ENCODE measurements at regions not wholly inside any gene's neighbourhood (a gene's known extent, or its start where the extent isn't known, plus 50 kb on each side); places are given as distances from the start of the nearest gene placed in this dataset.

DNA sequence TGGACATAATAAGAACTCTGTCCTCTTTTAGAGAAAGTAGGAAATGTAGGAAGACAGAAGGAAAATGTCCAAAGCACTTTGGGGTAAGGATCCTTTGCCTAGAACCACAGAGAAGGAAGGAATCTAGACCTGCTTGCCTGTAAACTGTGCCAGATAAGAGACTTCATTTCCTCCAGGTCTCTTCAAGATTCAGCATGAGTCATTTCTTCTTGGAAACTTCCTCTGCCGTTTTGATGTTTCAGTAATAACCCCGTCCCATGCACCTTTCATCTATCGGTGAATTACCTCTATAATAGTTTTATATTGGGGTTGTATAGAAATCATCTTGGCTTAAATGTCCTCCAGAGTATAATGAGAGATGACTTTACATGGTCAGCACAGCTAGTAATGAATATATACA lies 63.2 kb upstream of the LRATD1 start:
- ChIA-PET CTCF (interaction anchor here (0.5 kb wide), 1 partner anchor 1179 kb away, joined by 3 read pairs; no protein-coding TSS in a partner anchor), POLR2A (no interaction called here)
- ATAC-seq (no peak), DNase-seq (ENCODE audit: low spot score) (no peak)
- no peaks in the 10 kb centered on the region; the same call in 1 of the 2 replicates for H3K9me3 Mint-ChIP-seq
- peaks cover 11% of the 10 kb centered on the region for H3K4me1 Mint-ChIP-seq
- H3K36me3 Mint-ChIP-seq: no peaks in the 10 kb centered on the region
- H3K4me3 Mint-ChIP-seq: no peak overlapping the region
- no peak overlapping the region for H3K27ac Mint-ChIP-seq
- H3K27me3 Mint-ChIP-seq (ENCODE audit: low read depth): no peaks in the 10 kb centered on the region
- TF ChIP-seq NR2C2 (CRISPR knock-in tag; IDR thresholded peaks at IDR 0.05) (no peak), MYBL2 (CRISPR knock-in tag; IDR thresholded peaks at IDR 0.05) (no peak), NFE2L1 (CRISPR knock-in tag; IDR thresholded peaks at IDR 0.05) (no peak), ZNF423 (CRISPR knock-in tag; IDR thresholded peaks at IDR 0.05) (no peak), ETV6 (CRISPR knock-in tag; IDR thresholded peaks at IDR 0.05) (no peak), SP1 (CRISPR knock-in tag; conservative IDR thresholded peaks at IDR 0.05) (no peak), SOX15 (CRISPR knock-in tag; IDR thresholded peaks at IDR 0.05) (no peak)
- TF ChIP-seq, protein P1, sequence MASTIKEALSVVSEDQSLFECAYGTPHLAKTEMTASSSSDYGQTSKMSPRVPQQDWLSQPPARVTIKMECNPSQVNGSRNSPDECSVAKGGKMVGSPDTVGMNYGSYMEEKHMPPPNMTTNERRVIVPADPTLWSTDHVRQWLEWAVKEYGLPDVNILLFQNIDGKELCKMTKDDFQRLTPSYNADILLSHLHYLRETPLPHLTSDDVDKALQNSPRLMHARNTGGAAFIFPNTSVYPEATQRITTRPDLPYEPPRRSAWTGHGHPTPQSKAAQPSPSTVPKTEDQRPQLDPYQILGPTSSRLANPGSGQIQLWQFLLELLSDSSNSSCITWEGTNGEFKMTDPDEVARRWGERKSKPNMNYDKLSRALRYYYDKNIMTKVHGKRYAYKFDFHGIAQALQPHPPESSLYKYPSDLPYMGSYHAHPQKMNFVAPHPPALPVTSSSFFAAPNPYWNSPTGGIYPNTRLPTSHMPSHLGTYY (CRISPR knock-in tag; IDR thresholded peaks at IDR 0.05): no peak
- TF ChIP-seq, protein P2, sequence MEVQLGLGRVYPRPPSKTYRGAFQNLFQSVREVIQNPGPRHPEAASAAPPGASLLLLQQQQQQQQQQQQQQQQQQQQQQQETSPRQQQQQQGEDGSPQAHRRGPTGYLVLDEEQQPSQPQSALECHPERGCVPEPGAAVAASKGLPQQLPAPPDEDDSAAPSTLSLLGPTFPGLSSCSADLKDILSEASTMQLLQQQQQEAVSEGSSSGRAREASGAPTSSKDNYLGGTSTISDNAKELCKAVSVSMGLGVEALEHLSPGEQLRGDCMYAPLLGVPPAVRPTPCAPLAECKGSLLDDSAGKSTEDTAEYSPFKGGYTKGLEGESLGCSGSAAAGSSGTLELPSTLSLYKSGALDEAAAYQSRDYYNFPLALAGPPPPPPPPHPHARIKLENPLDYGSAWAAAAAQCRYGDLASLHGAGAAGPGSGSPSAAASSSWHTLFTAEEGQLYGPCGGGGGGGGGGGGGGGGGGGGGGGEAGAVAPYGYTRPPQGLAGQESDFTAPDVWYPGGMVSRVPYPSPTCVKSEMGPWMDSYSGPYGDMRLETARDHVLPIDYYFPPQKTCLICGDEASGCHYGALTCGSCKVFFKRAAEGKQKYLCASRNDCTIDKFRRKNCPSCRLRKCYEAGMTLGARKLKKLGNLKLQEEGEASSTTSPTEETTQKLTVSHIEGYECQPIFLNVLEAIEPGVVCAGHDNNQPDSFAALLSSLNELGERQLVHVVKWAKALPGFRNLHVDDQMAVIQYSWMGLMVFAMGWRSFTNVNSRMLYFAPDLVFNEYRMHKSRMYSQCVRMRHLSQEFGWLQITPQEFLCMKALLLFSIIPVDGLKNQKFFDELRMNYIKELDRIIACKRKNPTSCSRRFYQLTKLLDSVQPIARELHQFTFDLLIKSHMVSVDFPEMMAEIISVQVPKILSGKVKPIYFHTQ (CRISPR knock-in tag; IDR thresholded peaks at IDR 0.05): no peak
- TF ChIP-seq, protein P3, sequence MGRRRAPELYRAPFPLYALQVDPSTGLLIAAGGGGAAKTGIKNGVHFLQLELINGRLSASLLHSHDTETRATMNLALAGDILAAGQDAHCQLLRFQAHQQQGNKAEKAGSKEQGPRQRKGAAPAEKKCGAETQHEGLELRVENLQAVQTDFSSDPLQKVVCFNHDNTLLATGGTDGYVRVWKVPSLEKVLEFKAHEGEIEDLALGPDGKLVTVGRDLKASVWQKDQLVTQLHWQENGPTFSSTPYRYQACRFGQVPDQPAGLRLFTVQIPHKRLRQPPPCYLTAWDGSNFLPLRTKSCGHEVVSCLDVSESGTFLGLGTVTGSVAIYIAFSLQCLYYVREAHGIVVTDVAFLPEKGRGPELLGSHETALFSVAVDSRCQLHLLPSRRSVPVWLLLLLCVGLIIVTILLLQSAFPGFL (CRISPR knock-in tag; IDR thresholded peaks at IDR 0.05; ENCODE audit: borderline replicate concordance): no peak
- TF ChIP-seq, protein P4, sequence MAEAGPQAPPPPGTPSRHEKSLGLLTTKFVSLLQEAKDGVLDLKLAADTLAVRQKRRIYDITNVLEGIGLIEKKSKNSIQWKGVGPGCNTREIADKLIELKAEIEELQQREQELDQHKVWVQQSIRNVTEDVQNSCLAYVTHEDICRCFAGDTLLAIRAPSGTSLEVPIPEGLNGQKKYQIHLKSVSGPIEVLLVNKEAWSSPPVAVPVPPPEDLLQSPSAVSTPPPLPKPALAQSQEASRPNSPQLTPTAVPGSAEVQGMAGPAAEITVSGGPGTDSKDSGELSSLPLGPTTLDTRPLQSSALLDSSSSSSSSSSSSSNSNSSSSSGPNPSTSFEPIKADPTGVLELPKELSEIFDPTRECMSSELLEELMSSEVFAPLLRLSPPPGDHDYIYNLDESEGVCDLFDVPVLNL (CRISPR knock-in tag; IDR thresholded peaks at IDR 0.05; ENCODE audit: borderline replicate concordance, low read depth): no peak
- TF ChIP-seq, protein P5, sequence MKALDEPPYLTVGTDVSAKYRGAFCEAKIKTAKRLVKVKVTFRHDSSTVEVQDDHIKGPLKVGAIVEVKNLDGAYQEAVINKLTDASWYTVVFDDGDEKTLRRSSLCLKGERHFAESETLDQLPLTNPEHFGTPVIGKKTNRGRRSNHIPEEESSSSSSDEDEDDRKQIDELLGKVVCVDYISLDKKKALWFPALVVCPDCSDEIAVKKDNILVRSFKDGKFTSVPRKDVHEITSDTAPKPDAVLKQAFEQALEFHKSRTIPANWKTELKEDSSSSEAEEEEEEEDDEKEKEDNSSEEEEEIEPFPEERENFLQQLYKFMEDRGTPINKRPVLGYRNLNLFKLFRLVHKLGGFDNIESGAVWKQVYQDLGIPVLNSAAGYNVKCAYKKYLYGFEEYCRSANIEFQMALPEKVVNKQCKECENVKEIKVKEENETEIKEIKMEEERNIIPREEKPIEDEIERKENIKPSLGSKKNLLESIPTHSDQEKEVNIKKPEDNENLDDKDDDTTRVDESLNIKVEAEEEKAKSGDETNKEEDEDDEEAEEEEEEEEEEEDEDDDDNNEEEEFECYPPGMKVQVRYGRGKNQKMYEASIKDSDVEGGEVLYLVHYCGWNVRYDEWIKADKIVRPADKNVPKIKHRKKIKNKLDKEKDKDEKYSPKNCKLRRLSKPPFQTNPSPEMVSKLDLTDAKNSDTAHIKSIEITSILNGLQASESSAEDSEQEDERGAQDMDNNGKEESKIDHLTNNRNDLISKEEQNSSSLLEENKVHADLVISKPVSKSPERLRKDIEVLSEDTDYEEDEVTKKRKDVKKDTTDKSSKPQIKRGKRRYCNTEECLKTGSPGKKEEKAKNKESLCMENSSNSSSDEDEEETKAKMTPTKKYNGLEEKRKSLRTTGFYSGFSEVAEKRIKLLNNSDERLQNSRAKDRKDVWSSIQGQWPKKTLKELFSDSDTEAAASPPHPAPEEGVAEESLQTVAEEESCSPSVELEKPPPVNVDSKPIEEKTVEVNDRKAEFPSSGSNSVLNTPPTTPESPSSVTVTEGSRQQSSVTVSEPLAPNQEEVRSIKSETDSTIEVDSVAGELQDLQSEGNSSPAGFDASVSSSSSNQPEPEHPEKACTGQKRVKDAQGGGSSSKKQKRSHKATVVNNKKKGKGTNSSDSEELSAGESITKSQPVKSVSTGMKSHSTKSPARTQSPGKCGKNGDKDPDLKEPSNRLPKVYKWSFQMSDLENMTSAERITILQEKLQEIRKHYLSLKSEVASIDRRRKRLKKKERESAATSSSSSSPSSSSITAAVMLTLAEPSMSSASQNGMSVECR (CRISPR knock-in tag; IDR thresholded peaks at IDR 0.05; ENCODE audit: borderline replicate concordance): no peak
- TF ChIP-seq, protein P6, sequence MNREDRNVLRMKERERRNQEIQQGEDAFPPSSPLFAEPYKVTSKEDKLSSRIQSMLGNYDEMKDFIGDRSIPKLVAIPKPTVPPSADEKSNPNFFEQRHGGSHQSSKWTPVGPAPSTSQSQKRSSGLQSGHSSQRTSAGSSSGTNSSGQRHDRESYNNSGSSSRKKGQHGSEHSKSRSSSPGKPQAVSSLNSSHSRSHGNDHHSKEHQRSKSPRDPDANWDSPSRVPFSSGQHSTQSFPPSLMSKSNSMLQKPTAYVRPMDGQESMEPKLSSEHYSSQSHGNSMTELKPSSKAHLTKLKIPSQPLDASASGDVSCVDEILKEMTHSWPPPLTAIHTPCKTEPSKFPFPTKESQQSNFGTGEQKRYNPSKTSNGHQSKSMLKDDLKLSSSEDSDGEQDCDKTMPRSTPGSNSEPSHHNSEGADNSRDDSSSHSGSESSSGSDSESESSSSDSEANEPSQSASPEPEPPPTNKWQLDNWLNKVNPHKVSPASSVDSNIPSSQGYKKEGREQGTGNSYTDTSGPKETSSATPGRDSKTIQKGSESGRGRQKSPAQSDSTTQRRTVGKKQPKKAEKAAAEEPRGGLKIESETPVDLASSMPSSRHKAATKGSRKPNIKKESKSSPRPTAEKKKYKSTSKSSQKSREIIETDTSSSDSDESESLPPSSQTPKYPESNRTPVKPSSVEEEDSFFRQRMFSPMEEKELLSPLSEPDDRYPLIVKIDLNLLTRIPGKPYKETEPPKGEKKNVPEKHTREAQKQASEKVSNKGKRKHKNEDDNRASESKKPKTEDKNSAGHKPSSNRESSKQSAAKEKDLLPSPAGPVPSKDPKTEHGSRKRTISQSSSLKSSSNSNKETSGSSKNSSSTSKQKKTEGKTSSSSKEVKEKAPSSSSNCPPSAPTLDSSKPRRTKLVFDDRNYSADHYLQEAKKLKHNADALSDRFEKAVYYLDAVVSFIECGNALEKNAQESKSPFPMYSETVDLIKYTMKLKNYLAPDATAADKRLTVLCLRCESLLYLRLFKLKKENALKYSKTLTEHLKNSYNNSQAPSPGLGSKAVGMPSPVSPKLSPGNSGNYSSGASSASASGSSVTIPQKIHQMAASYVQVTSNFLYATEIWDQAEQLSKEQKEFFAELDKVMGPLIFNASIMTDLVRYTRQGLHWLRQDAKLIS (CRISPR knock-in tag; IDR thresholded peaks at IDR 0.05; ENCODE audit: borderline replicate concordance): no peak

All from WTC11 (cell line).